GM23338 (cell line): ENCODE measurements at regions not wholly inside any gene's neighbourhood (a gene's known extent, or its start where the extent isn't known, plus 50 kb on each side); places are given as distances from the start of the nearest gene placed in this dataset.

Source experiments
- ATAC-seq: fragments of 200-7000 bp; cut with Tn5 transposase; 3 replicates; pipeline ENCODE4 v1.9.1; 2020
- DNase-seq: peaks from one replicate; pipeline ENCODE4 v3.0.0-alpha.2; 2015; ENCODE audit warnings: low spot score
- H2AFZ ChIP-seq: fragments of 200-600 bp; sonication (generic); 2 replicates; pipeline ENCODE4 v1.8.0; 2016; ENCODE audit warnings: antibody characterized with exemption, mild to moderate bottlenecking, moderate library complexity
- H3F3A ChIP-seq: fragments of 200-600 bp; sonication (generic); replicated peaks from 2 replicates; pipeline ENCODE4 v1.8.0; 2017; ENCODE audit warnings: antibody characterized with exemption, mixed run types, low read depth
- H3K27ac ChIP-seq: fragments of 200-600 bp; sonication (generic); 2 replicates; pipeline ENCODE4 v1.6.1; 2016; ENCODE audit warnings: low read depth
- H3K27me3 ChIP-seq: fragments of 200-600 bp; sonication (generic); 2 replicates; pipeline ENCODE4 v1.8.0; 2016; ENCODE audit warnings: mild to moderate bottlenecking, mixed run types, moderate library complexity; ENCODE audit not compliant: insufficient read depth
- H3K36me3 ChIP-seq: fragments of 200-600 bp; sonication (generic); 2 replicates; pipeline ENCODE4 v1.8.0; 2016; ENCODE audit warnings: mild to moderate bottlenecking; ENCODE audit not compliant: insufficient read depth
- H3K4me1 ChIP-seq: fragments of 200-600 bp; sonication (generic); 2 replicates; pipeline ENCODE4 v1.8.0; 2016; ENCODE audit warnings: mild to moderate bottlenecking, moderate library complexity; ENCODE audit not compliant: insufficient read depth
- H3K4me2 ChIP-seq: fragments of 200-600 bp; sonication (generic); 2 replicates; pipeline ENCODE4 v1.7.1; 2017; ENCODE audit warnings: mixed run types
- H3K4me3 ChIP-seq: fragments of 200-600 bp; sonication (generic); 2 replicates; pipeline ENCODE4 v1.6.1; 2016; ENCODE audit warnings: mixed run types
- H3K79me2 ChIP-seq: fragments of 200-600 bp; sonication (generic); replicated peaks from 2 replicates; pipeline ENCODE4 v1.8.0; 2017; ENCODE audit warnings: mild to moderate bottlenecking; ENCODE audit not compliant: insufficient read depth
- H3K9me2 ChIP-seq: fragments of 200-600 bp; sonication (generic); 2 replicates; pipeline ENCODE4 v1.8.0; 2017; ENCODE audit not compliant: insufficient read depth
- H4K20me1 ChIP-seq: fragments of 200-600 bp; sonication (generic); replicated peaks from 2 replicates; pipeline ENCODE4 v1.8.0; 2017; ENCODE audit warnings: mild to moderate bottlenecking; ENCODE audit not compliant: insufficient read depth
- H3K27ac Mint-ChIP-seq: 2 replicates; pipeline ENCODE4 v1.8.0; 2020; ENCODE audit warnings: inconsistent platforms, mild to moderate bottlenecking, moderate library complexity, mixed read lengths
- H3K27me3 Mint-ChIP-seq: 3 replicates; pipeline ENCODE4 v1.8.0; 2022; ENCODE audit warnings: low read depth, mild to moderate bottlenecking, moderate library complexity, mixed read lengths, inconsistent platforms; ENCODE audit not compliant: insufficient read depth, poor library complexity
- H3K36me3 Mint-ChIP-seq: 3 replicates; pipeline ENCODE4 v1.8.0; 2021; ENCODE audit warnings: low read depth, mild to moderate bottlenecking, inconsistent platforms, moderate library complexity, mixed read lengths
- H3K4me1 Mint-ChIP-seq: 3 replicates; pipeline ENCODE4 v1.8.0; 2020; ENCODE audit warnings: mild to moderate bottlenecking, inconsistent platforms, mixed read lengths
- H3K4me3 Mint-ChIP-seq: 3 replicates; pipeline ENCODE4 v1.8.0; 2021; ENCODE audit warnings: moderate library complexity, mild to moderate bottlenecking, inconsistent platforms, mixed read lengths
- H3K9me3 Mint-ChIP-seq: 3 replicates; pipeline ENCODE4 v1.8.0; 2020; ENCODE audit warnings: moderate library complexity, mild to moderate bottlenecking, inconsistent platforms, mixed read lengths
- CREB1 ChIP-seq: fragments of 250-450 bp; sonication (Bioruptor Pico); IDR thresholded peaks from 2 replicates; pipeline ENCODE4 v1.5.0; 2020; ENCODE audit warnings: low read depth, mild to moderate bottlenecking, moderate library complexity
- CTCF ChIP-seq, 2 experiments: fragments of 200-600 bp in 1 of 2; sonication (generic) in 1 of 2; conservative IDR thresholded peaks; 2 replicates each; pipeline versions ENCODE4 v1.5.1 to v1.6.1; 2016 to 2017; ENCODE audit warnings: antibody characterized with exemption in 2 of 2, low read depth in 2 of 2, mild to moderate bottlenecking in 2 of 2, moderate library complexity in 1 of 2
- ETS1 ChIP-seq: IDR thresholded peaks from 2 replicates; pipeline ENCODE4 v1.6.1; 2016; ENCODE audit warnings: antibody characterized with exemption
- EZH2 ChIP-seq: fragments of 200-600 bp; sonication (generic); IDR thresholded peaks from one replicate; pipeline ENCODE4 v1.8.0; 2017; ENCODE audit warnings: antibody characterized with exemption, mild to moderate bottlenecking, low read depth; ENCODE audit not compliant: unreplicated experiment
- EZH2phosphoT487 ChIP-seq: fragments of 200-600 bp; sonication (generic); IDR thresholded peaks from one replicate; pipeline ENCODE4 v1.8.1; 2018; ENCODE audit warnings: antibody characterized with exemption; ENCODE audit not compliant: unreplicated experiment
- JUNB ChIP-seq: IDR thresholded peaks from one replicate; pipeline ENCODE4 v1.6.1; 2016; ENCODE audit warnings: antibody characterized with exemption; ENCODE audit not compliant: unreplicated experiment
- NANOG ChIP-seq: IDR thresholded peaks from 2 replicates; pipeline ENCODE4 v1.6.1; 2016; ENCODE audit warnings: antibody characterized with exemption, borderline replicate concordance
- POLR2AphosphoS5 ChIP-seq: IDR thresholded peaks from 2 replicates; pipeline ENCODE4 v1.6.1; 2016; ENCODE audit warnings: antibody characterized with exemption, low read depth
- REST ChIP-seq: IDR thresholded peaks from one replicate; pipeline ENCODE4 v1.6.1; 2018; ENCODE audit warnings: antibody characterized with exemption; ENCODE audit not compliant: unreplicated experiment
- STAT1 ChIP-seq: IDR thresholded peaks from one replicate; pipeline ENCODE4 v1.6.1; 2016; ENCODE audit warnings: antibody characterized with exemption; ENCODE audit not compliant: unreplicated experiment
- ZNF114 ChIP-seq: fragments of 250-450 bp; sonication (Bioruptor Pico); IDR thresholded peaks from 2 replicates; pipeline ENCODE4 v1.5.0; 2020; ENCODE audit warnings: mild to moderate bottlenecking, moderate library complexity
- ZNF331 ChIP-seq: fragments of 250-450 bp; sonication (Bioruptor Pico); IDR thresholded peaks from 2 replicates; pipeline ENCODE4 v1.5.0; 2020; ENCODE audit warnings: low read depth, mild to moderate bottlenecking, moderate library complexity
- ZNF462 ChIP-seq: fragments of 250-450 bp; sonication (Bioruptor Pico); IDR thresholded peaks from 2 replicates; pipeline ENCODE4 v1.5.0; 2020; ENCODE audit warnings: mild to moderate bottlenecking, moderate library complexity

- H3K4me1 ChIP-seq: peaks cover under 1% of the 10 kb centered on the region; the same call in 1 of the 2 replicates
- no peak overlapping the region for H2AFZ ChIP-seq
- peaks cover 4% of the 10 kb centered on the region; the same call in 1 of the 3 replicates for H3K9me3 Mint-ChIP-seq
- H3K4me3 ChIP-seq: no peak overlapping the region
- no peaks in the 10 kb centered on the region for H3F3A ChIP-seq
- H3K4me2 ChIP-seq: no peak overlapping the region
- peaks cover 3% of the 10 kb centered on the region; the same call in 1 of the 3 replicates for H3K4me1 Mint-ChIP-seq
- H3K36me3 ChIP-seq: no peaks in the 10 kb centered on the region
- H3K27ac Mint-ChIP-seq: no peak overlapping the region
- peak; percentile 32 for DNase-seq
- H3K9me2 ChIP-seq: no peaks in the 10 kb centered on the region; the same call in none of the 2 replicates
- H3K27ac ChIP-seq: no peak overlapping the region
- no peaks in the 10 kb centered on the region for H3K79me2 ChIP-seq
- peak; percentile 40; the same call in 2 of the 3 replicates for ATAC-seq
- no peaks in the 10 kb centered on the region for H3K27me3 ChIP-seq
- no peaks in the 10 kb centered on the region; the same call in 2 of the 3 replicates for H3K36me3 Mint-ChIP-seq
- H3K4me3 Mint-ChIP-seq: no peak overlapping the region
- H4K20me1 ChIP-seq: no peaks in the 10 kb centered on the region
- no peaks in the 10 kb centered on the region for H3K27me3 Mint-ChIP-seq
- TF ChIP-seq EZH2phosphoT487: no peak
- no peak for TF ChIP-seq JUNB
- no peak for TF ChIP-seq STAT1
- TF ChIP-seq ZNF462 (CRISPR knock-in tag): no peak
- TF ChIP-seq CTCF (conservative IDR thresholded peaks at IDR 0.05; ENCODE audit: low read depth in 2 of 2): no peak
- no peak for TF ChIP-seq CREB1 (CRISPR knock-in tag)
- TF ChIP-seq ZNF331 (CRISPR knock-in tag): no peak
- no peak for TF ChIP-seq EZH2
- no peak for TF ChIP-seq ZNF114 (CRISPR knock-in tag)
- no peak for TF ChIP-seq POLR2AphosphoS5
- TF ChIP-seq REST: no peak
- no peak for TF ChIP-seq ETS1
- no peak for TF ChIP-seq NANOG
Observed at GRCh38 chr10:21208666-21209316, 311.7 kb upstream of the NEBL start.
